HG02678 (cell line): ENCODE measurements at regions not wholly inside any gene's neighbourhood (a gene's known extent, or its start where the extent isn't known, plus 50 kb on each side); places are given as distances from the start of the nearest gene placed in this dataset.

ENCODE experiments used
- ATAC-seq: cut with Tn5 transposase; IDR thresholded peaks from one replicate; pipeline ENCODE4 v1.9.1; 2021; ENCODE audit warnings: mild to moderate bottlenecking, moderate library complexity; ENCODE audit not compliant: unreplicated experiment

- ATAC-seq = no peak
Measured at GRCh38 chr12:22981711-22982110, 356.7 kb downstream of the ETNK1 start.

GRCh38 chr12:22982635-22983034, 357.7 kb downstream of the ETNK1 start:
- ATAC-seq = no peak

- ATAC-seq = no peak
Measured at GRCh38 chr12:22986997-22987396, 362.0 kb downstream of the ETNK1 start.

- no peak for ATAC-seq
Measured at GRCh38 chr12:22990501-22990900, 365.5 kb downstream of the ETNK1 start.

- ATAC-seq = no peak
Measured at GRCh38 chr12:22991250-22991844, 366.4 kb downstream of the ETNK1 start.

- no peak for ATAC-seq
Measured at GRCh38 chr12:22993609-22994315, 368.8 kb downstream of the ETNK1 start.

GRCh38 chr12:22994316-22994675, 369.3 kb downstream of the ETNK1 start:
- ATAC-seq = no peak

GRCh38 chr12:23001487-23001886, 376.5 kb downstream of the ETNK1 start:
- no peak for ATAC-seq

- no peak for ATAC-seq
Measured at GRCh38 chr12:23002381-23002780, 377.4 kb downstream of the ETNK1 start.

GRCh38 chr12:23004473-23005020, 379.6 kb downstream of the ETNK1 start:
- ATAC-seq = no peak

- ATAC-seq = no peak
Measured at GRCh38 chr12:23005387-23005786, 380.4 kb downstream of the ETNK1 start.

- no peak for ATAC-seq
Measured at GRCh38 chr12:23006413-23006812, 381.4 kb downstream of the ETNK1 start.

- no peak for ATAC-seq
Measured at GRCh38 chr12:23008623-23009022, 383.7 kb downstream of the ETNK1 start.

- no peak for ATAC-seq
Measured at GRCh38 chr12:23014749-23015148, 389.8 kb downstream of the ETNK1 start.

GRCh38 chr12:23025372-23026016, 400.5 kb downstream of the ETNK1 start:
- ATAC-seq = peak; percentile 52

GRCh38 chr12:23028158-23028802, 403.3 kb downstream of the ETNK1 start:
- ATAC-seq = no peak

- no peak for ATAC-seq
Measured at GRCh38 chr12:23029185-23029584, 404.2 kb downstream of the ETNK1 start.

GRCh38 chr12:23039834-23040233, 414.9 kb downstream of the ETNK1 start:
- no peak for ATAC-seq

- ATAC-seq = no peak
Measured at GRCh38 chr12:23041774-23042173, 416.8 kb downstream of the ETNK1 start.

- no peak for ATAC-seq
Measured at GRCh38 chr12:23043646-23044045, 418.7 kb downstream of the ETNK1 start.

GRCh38 chr12:23049180-23049579, 424.2 kb downstream of the ETNK1 start:
- ATAC-seq = peak; percentile 64

GRCh38 chr12:23055004-23055403, 430.0 kb downstream of the ETNK1 start:
- ATAC-seq = no peak
